KMS-11 (cell line): ENCODE measurements at regions not wholly inside any gene's neighbourhood (a gene's known extent, or its start where the extent isn't known, plus 50 kb on each side); places are given as distances from the start of the nearest gene placed in this dataset.

Source experiments
- H2AFZ ChIP-seq: fragments of 200-600 bp; sonication (generic); 2 replicates; pipeline ENCODE4 v1.6.1; 2016; ENCODE audit warnings: antibody characterized with exemption, mixed run types, low read depth
- H3K27ac ChIP-seq: fragments of 200-600 bp; sonication (generic); 2 replicates; pipeline ENCODE4 v1.6.1; 2016; ENCODE audit warnings: mild to moderate bottlenecking, mixed run types
- H3K27me3 ChIP-seq: fragments of 200-600 bp; sonication (generic); 2 replicates; pipeline ENCODE4 v1.6.1; 2017; ENCODE audit warnings: mild to moderate bottlenecking, low read depth, mixed run types, moderate library complexity; ENCODE audit not compliant: insufficient read depth
- H3K36me3 ChIP-seq: fragments of 200-600 bp; sonication (generic); 2 replicates; pipeline ENCODE4 v1.6.1; 2017; ENCODE audit warnings: mild to moderate bottlenecking, mixed run types; ENCODE audit not compliant: insufficient read depth
- H3K4me1 ChIP-seq: fragments of 200-600 bp; sonication (generic); 2 replicates; pipeline ENCODE4 v1.6.1; 2016; ENCODE audit warnings: mild to moderate bottlenecking, low read depth, mixed run types; ENCODE audit not compliant: poor library complexity, severe bottlenecking
- H3K4me2 ChIP-seq: fragments of 200-600 bp; sonication (generic); 2 replicates; pipeline ENCODE4 v1.7.0; 2016; ENCODE audit warnings: mild to moderate bottlenecking, mixed run types
- H3K4me3 ChIP-seq: fragments of 200-600 bp; sonication (generic); IDR thresholded peaks from 2 replicates; pipeline ENCODE4 v1.6.1; 2017; ENCODE audit warnings: low read depth, low read length, mixed read lengths; ENCODE audit not compliant: insufficient read depth
- H3K79me2 ChIP-seq: fragments of 200-600 bp; sonication (generic); 2 replicates; pipeline ENCODE4 v1.6.1; 2016; ENCODE audit warnings: low read depth, mixed run types; ENCODE audit not compliant: insufficient read depth
- H3K9ac ChIP-seq: fragments of 200-600 bp; sonication (generic); 2 replicates; pipeline ENCODE4 v1.6.1; 2016; ENCODE audit warnings: mild to moderate bottlenecking, mixed run types
- H4K20me1 ChIP-seq: fragments of 200-600 bp; sonication (generic); 2 replicates; pipeline ENCODE4 v1.6.1; 2016; ENCODE audit warnings: mild to moderate bottlenecking, mixed run types; ENCODE audit not compliant: insufficient read depth
- TF ChIP-seq, protein P1 (sequence below): fragments of 200-600 bp; sonication (generic); conservative IDR thresholded peaks from 2 replicates; pipeline ENCODE4 v1.6.1; 2017; ENCODE audit warnings: low read depth, mild to moderate bottlenecking, antibody characterized with exemption, low read length, moderate library complexity, mixed read lengths

DNA sequence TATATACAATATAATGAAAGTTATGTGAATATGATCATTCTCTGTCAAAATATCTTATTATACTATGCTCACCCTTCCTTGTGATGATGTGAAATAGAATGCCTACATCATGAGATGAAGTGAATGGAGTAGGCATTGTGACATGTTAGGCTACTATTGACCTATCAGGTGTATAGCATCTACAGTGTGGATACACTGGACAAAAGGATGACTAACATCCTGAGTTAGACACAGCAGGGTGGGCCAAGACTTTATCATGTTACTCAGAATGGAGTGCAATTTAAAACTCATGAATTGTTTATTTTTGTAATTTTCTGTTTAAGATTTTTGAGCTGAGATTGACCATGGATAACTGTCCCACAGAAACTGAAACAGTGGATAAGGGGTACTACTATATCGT, 53.4 kb upstream of the NAV3 start:
- Histone ChIP-seq H3K79me2 (no peaks in the 10 kb centered on the region), H2AFZ (no peak overlapping the region), H3K4me1 (no peaks in the 10 kb centered on the region), H3K36me3 (no peaks in the 10 kb centered on the region), H3K4me3 (no peak overlapping the region), H3K27ac (no peak overlapping the region), H3K4me2 (no peak overlapping the region), H3K27me3 (no peaks in the 10 kb centered on the region), H4K20me1 (no peaks in the 10 kb centered on the region), H3K9ac (no peak overlapping the region)
- TF ChIP-seq, protein P1, sequence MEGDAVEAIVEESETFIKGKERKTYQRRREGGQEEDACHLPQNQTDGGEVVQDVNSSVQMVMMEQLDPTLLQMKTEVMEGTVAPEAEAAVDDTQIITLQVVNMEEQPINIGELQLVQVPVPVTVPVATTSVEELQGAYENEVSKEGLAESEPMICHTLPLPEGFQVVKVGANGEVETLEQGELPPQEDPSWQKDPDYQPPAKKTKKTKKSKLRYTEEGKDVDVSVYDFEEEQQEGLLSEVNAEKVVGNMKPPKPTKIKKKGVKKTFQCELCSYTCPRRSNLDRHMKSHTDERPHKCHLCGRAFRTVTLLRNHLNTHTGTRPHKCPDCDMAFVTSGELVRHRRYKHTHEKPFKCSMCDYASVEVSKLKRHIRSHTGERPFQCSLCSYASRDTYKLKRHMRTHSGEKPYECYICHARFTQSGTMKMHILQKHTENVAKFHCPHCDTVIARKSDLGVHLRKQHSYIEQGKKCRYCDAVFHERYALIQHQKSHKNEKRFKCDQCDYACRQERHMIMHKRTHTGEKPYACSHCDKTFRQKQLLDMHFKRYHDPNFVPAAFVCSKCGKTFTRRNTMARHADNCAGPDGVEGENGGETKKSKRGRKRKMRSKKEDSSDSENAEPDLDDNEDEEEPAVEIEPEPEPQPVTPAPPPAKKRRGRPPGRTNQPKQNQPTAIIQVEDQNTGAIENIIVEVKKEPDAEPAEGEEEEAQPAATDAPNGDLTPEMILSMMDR, result no peak

DNA sequence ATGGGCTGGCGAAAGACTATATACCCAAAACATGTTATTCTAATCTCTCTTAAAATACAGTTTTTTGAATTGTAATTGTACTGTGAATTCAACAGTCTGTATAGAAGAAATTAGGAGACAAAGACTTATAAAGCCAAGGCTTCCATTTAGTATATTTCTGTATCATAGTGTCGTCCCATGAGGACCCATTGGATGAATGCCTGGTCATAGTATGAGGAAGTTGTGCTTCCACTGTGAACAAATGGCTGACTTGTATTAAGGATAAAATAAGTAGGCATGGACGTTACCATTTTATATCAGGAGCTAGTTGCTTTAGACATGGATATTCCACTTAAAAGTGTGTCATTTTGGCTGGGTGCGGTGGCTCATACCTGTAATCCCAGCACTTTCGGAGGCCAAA, 55.9 kb upstream of the NAV3 start:
- Histone ChIP-seq H3K79me2 (no peaks in the 10 kb centered on the region), H3K27me3 (no peaks in the 10 kb centered on the region), H3K4me3 (no peak overlapping the region), H3K9ac (no peak overlapping the region), H3K36me3 (no peaks in the 10 kb centered on the region), H2AFZ (no peak overlapping the region), H3K4me1 (no peaks in the 10 kb centered on the region), H3K4me2 (no peak overlapping the region), H3K27ac (no peak overlapping the region), H4K20me1 (no peaks in the 10 kb centered on the region)
- TF ChIP-seq, protein P1, result no peak

DNA sequence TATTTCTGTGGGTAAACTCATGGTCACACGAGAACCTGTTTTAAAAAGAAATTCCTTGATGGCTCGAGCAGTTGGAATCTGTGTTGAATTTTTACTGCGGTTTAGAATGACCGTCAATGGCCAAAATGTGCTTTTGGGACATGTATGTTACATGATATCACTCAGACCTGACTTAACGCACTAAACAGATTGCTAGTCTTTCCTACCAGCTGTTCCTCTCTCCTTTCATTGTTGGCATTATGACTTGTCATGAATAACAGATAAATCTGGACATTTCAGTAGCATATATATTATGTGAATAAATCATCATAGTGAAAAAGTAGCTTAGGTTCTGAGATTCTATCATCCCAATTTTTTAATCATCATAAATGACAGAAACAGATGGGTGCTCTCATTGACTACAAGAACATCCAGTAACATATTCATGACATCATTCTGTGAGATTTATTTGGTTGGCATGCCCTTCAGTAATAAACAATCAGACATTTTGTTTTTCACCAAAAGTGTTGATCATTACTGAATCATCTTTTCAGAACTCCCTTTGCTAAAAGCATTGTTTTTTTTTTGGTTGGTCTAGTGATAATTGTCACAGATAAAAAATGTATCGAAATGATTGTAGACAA, 57.9 kb upstream of the NAV3 start:
- no peak overlapping the region for H3K4me2 ChIP-seq
- TF ChIP-seq, protein P1, result no peak
- no peak overlapping the region for H3K9ac ChIP-seq
- H3K36me3 ChIP-seq, result no peaks in the 10 kb centered on the region
- no peak overlapping the region for H3K27ac ChIP-seq
- no peaks in the 10 kb centered on the region for H3K27me3 ChIP-seq
- no peak overlapping the region for H2AFZ ChIP-seq
- no peaks in the 10 kb centered on the region for H3K4me1 ChIP-seq
- H3K79me2 ChIP-seq, result no peaks in the 10 kb centered on the region
- no peak overlapping the region for H3K4me3 ChIP-seq
- no peaks in the 10 kb centered on the region for H4K20me1 ChIP-seq

DNA sequence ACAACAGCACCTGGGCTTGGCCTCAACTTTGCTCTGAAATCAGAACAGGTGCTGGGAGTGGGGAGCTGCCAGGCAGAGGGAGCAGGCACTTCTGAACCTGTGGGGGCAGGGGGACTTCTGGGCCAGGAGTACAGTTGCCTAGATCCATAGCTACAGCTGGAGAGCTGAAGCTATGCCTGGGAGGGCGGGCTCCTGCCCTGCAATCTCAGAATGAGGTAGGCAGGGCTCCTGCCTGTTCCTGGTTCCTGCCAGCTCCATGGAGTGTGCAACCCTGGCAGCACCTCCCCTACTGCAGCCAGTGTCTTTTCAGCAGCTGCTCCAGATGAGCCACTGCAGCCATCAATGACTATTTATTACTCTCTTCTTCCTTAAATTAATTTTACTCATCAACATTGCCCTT, 62.1 kb upstream of the NAV3 start:
- H3K4me2 ChIP-seq, result no peak overlapping the region
- H3K4me3 ChIP-seq, result no peak overlapping the region
- TF ChIP-seq, protein P1, result no peak
- H3K9ac ChIP-seq, result no peak overlapping the region
- H2AFZ ChIP-seq, result no peak overlapping the region
- no peaks in the 10 kb centered on the region for H3K79me2 ChIP-seq
- no peaks in the 10 kb centered on the region for H3K27me3 ChIP-seq
- H3K36me3 ChIP-seq, result no peaks in the 10 kb centered on the region
- H4K20me1 ChIP-seq, result no peaks in the 10 kb centered on the region
- no peak overlapping the region for H3K27ac ChIP-seq
- H3K4me1 ChIP-seq, result no peaks in the 10 kb centered on the region
